HFFc6 (cell line): ENCODE measurements at regions not wholly inside any gene's neighbourhood (a gene's known extent, or its start where the extent isn't known, plus 50 kb on each side); places are given as distances from the start of the nearest gene placed in this dataset.
"Not testable (repeated sequence)": the region's sequence is repeated elsewhere in the genome, so short reads cannot be mapped to it uniquely, and the experiment has no call there.

ENCODE experiments used
- DNase-seq: peaks from one replicate; pipeline ENCODE4 v3.0.0-alpha.2; 2018
- H3K27ac Mint-ChIP-seq: 2 replicates; pipeline ENCODE4 v1.8.0; 2020; ENCODE audit warnings: mild to moderate bottlenecking, mixed read lengths
- H3K27me3 Mint-ChIP-seq: 2 replicates; pipeline ENCODE4 v1.8.0; 2021; ENCODE audit warnings: mild to moderate bottlenecking, moderate library complexity, mixed read lengths; ENCODE audit not compliant: insufficient read depth
- H3K36me3 Mint-ChIP-seq: 2 replicates; pipeline ENCODE4 v1.8.0; 2021; ENCODE audit warnings: low read depth, mixed read lengths
- H3K4me1 Mint-ChIP-seq: 2 replicates; pipeline ENCODE4 v1.8.0; 2020; ENCODE audit warnings: low read depth, mixed read lengths
- H3K4me3 Mint-ChIP-seq: 2 replicates; pipeline ENCODE4 v1.8.0; 2020; ENCODE audit warnings: mild to moderate bottlenecking, moderate library complexity, mixed read lengths
- H3K9me3 Mint-ChIP-seq: 2 replicates; pipeline ENCODE4 v1.8.0; 2020; ENCODE audit warnings: mild to moderate bottlenecking, mixed read lengths
- CTCF ChIP-seq: fragments of 200-600 bp; sonication (generic); IDR thresholded peaks from 2 replicates; pipeline ENCODE4 v1.5.0; 2021; ENCODE audit warnings: antibody characterized with exemption, mild to moderate bottlenecking

- Mint-ChIP-seq H3K4me1 (no peaks in the 10 kb centered on the region), H3K4me3 (no peak overlapping the region), H3K27me3 (no peaks in the 10 kb centered on the region), H3K36me3 (no peaks in the 10 kb centered on the region; the same call in 1 of the 2 replicates), H3K9me3 (peaks cover 26% of the 10 kb centered on the region), H3K27ac (no peak overlapping the region)
- DNase-seq, result no peak
- TF ChIP-seq CTCF, result no peak
Measured at GRCh38 chr9:31418419-31418818, 966.0 kb upstream of the ACO1 start.

- not testable (repeated sequence) for H3K4me3 Mint-ChIP-seq, H3K27ac Mint-ChIP-seq
Measured at GRCh38 chr9:31443630-31444457, 940.6 kb upstream of the ACO1 start.

GRCh38 chr9:31445357-31445756, 939.1 kb upstream of the ACO1 start:
- no peak for TF ChIP-seq CTCF
- peaks cover 2% of the 10 kb centered on the region; the same call in 1 of the 2 replicates for H3K27me3 Mint-ChIP-seq
- no peak overlapping the region for H3K4me3 Mint-ChIP-seq
- no peaks in the 10 kb centered on the region for H3K4me1 Mint-ChIP-seq
- H3K27ac Mint-ChIP-seq, result no peak overlapping the region
- peaks cover 17% of the 10 kb centered on the region; the same call in 1 of the 2 replicates for H3K9me3 Mint-ChIP-seq
- no peaks in the 10 kb centered on the region for H3K36me3 Mint-ChIP-seq
- no peak for DNase-seq

More at GRCh38 chr9:31443630-31444457, 940.6 kb upstream of the ACO1 start:
- H3K36me3 Mint-ChIP-seq, H3K4me1 Mint-ChIP-seq, H3K27me3 Mint-ChIP-seq, DNase-seq: not testable (repeated sequence)
- H3K9me3 Mint-ChIP-seq, result peaks cover 15% of the 10 kb centered on the region; the same call in 1 of the 2 replicates

GRCh38 chr9:31445960-31446359, 938.5 kb upstream of the ACO1 start:
- H3K27ac Mint-ChIP-seq, result no peak overlapping the region
- H3K4me1 Mint-ChIP-seq, result no peaks in the 10 kb centered on the region
- DNase-seq, result no peak
- TF ChIP-seq CTCF, result no peak
- H3K9me3 Mint-ChIP-seq, result peaks cover 12% of the 10 kb centered on the region; the same call in 1 of the 2 replicates
- H3K36me3 Mint-ChIP-seq, result no peaks in the 10 kb centered on the region
- H3K27me3 Mint-ChIP-seq, result peaks cover 2% of the 10 kb centered on the region; the same call in 1 of the 2 replicates
- H3K4me3 Mint-ChIP-seq, result no peak overlapping the region

DNA sequence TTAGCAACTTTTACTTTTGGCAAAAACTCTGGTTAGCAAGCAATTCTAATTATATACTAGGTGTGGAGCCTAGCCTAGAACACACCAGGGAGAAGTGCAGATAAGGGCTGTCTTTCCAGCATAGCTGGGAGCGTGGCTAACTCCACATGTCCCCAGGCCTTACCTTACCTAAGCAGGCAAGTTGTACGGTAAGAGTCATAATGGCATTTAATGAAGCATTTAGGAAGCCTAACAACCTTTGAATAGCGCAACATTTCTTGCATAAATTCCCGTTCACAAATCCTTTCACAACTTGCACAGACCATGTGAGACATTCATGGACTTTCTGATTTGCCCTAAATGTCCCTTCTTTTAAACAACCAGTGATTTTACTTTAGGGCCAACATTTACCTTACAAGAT, 917.4 kb upstream of the ACO1 start:
- Mint-ChIP-seq H3K9me3 (peaks cover 38% of the 10 kb centered on the region), H3K27me3 (no peaks in the 10 kb centered on the region; the same call in 1 of the 2 replicates), H3K36me3 (no peaks in the 10 kb centered on the region), H3K4me1 (no peaks in the 10 kb centered on the region), H3K4me3 (no peak overlapping the region), H3K27ac (no peak overlapping the region)
- no peak for DNase-seq
- no peak for TF ChIP-seq CTCF

GRCh38 chr9:31470051-31470450, 914.4 kb upstream of the ACO1 start:
- Mint-ChIP-seq H3K27me3 (no peaks in the 10 kb centered on the region; the same call in 1 of the 2 replicates), H3K9me3 (peaks cover 38% of the 10 kb centered on the region), H3K36me3 (no peaks in the 10 kb centered on the region), H3K4me1 (no peaks in the 10 kb centered on the region), H3K4me3 (no peak overlapping the region), H3K27ac (no peak overlapping the region)
- no peak for DNase-seq
- no peak for TF ChIP-seq CTCF
